Lower lobe of right lung (tissue), 2 donors: ENCODE measurements at regions not wholly inside any gene's neighbourhood (a gene's known extent, or its start where the extent isn't known, plus 50 kb on each side); places are given as distances from the start of the nearest gene placed in this dataset.

Source experiments
- ATAC-seq, 2 donors: fragments of 200-7000 bp; cut with Tn5 transposase; one replicate each; pipeline ENCODE4 v1.9.1; 2020 to 2022; ENCODE audit warnings: mild to moderate bottlenecking in 2 of 2, moderate library complexity in 2 of 2
- DNase-seq: peaks from one replicate; pipeline ENCODE4 v3.0.0-alpha.2; 2020
- H3K27ac ChIP-seq: fragments of 200-600 bp; one replicate; pipeline ENCODE4 v1.8.0; 2022
- H3K27me3 ChIP-seq: fragments of 200-600 bp; one replicate; pipeline ENCODE4 v1.8.0; 2022; ENCODE audit warnings: low read depth
- H3K36me3 ChIP-seq: fragments of 200-600 bp; one replicate; pipeline ENCODE4 v1.8.0; 2022; ENCODE audit warnings: mild to moderate bottlenecking
- H3K4me1 ChIP-seq: fragments of 200-600 bp; one replicate; pipeline ENCODE4 v1.8.0; 2022
- H3K4me3 ChIP-seq: fragments of 200-600 bp; one replicate; pipeline ENCODE4 v1.8.0; 2022; ENCODE audit warnings: mild to moderate bottlenecking
- H3K9me3 ChIP-seq: fragments of 200-600 bp; one replicate; pipeline ENCODE4 v1.8.0; 2022
- intact Hi-C: fragments of 100-400 bp; cut with DNase I; formaldehyde crosslinking; loops from one replicate; pipeline ENCODE4 v1.11.0; 2022
- TF ChIP-seq, protein P1 (sequence below): fragments of 200-600 bp; IDR thresholded peaks from one replicate; pipeline ENCODE4 v1.8.0; 2022; ENCODE audit warnings: antibody characterized with exemption, mild to moderate bottlenecking
- donor health status: DM: no; HTN: yes; CAD: no; lungs with severe emphysema.

DNA sequence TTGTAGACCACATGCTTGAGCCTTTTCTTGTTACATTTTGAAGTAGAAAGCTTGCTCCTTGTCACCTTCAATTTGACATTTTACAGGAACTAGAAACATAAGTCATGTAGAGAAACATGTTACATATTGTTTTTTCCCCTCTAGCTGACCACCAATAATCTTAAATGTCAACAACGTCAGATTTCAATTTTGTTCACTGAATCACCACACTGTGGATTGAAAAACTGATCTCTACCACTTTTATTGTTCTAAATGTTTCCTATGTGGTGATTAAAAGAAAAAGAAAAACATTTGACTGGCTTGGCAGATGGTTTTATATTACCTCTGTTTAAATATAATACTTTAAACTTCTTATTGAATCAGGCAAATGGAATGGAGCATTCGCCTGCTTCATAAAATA, 87.7 kb downstream of the DSEL start:
- Histone ChIP-seq H3K9me3 (no peaks in the 10 kb centered on the region), H3K27me3 (no peaks in the 10 kb centered on the region), H3K27ac (no peak overlapping the region), H3K4me3 (no peak overlapping the region), H3K36me3 (no peaks in the 10 kb centered on the region), H3K4me1 (no peaks in the 10 kb centered on the region)
- DNase-seq (no peak), ATAC-seq (no peak)
- intact Hi-C loops, result no loop called here
- TF ChIP-seq, protein P1, sequence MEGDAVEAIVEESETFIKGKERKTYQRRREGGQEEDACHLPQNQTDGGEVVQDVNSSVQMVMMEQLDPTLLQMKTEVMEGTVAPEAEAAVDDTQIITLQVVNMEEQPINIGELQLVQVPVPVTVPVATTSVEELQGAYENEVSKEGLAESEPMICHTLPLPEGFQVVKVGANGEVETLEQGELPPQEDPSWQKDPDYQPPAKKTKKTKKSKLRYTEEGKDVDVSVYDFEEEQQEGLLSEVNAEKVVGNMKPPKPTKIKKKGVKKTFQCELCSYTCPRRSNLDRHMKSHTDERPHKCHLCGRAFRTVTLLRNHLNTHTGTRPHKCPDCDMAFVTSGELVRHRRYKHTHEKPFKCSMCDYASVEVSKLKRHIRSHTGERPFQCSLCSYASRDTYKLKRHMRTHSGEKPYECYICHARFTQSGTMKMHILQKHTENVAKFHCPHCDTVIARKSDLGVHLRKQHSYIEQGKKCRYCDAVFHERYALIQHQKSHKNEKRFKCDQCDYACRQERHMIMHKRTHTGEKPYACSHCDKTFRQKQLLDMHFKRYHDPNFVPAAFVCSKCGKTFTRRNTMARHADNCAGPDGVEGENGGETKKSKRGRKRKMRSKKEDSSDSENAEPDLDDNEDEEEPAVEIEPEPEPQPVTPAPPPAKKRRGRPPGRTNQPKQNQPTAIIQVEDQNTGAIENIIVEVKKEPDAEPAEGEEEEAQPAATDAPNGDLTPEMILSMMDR, result no peak

DNA sequence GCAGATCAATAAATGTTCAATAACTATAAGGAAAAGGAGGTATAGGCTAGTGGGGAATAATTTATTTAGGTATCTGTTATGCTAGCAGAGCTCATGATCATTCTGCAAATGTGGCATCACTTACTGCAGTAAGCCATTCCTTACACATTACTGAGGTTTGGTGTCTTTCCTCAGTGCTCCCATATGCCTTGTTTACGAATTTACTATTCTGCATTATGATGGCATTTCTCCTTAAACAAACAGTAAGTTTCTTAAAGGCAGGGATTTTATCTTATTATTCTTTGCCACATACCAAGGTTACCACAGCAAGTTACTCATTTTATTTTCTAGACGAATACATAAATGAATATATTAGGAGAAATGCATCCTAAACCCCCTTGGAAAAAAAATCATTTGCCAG, 88.4 kb downstream of the DSEL start:
- DNase-seq (no peak), ATAC-seq (no peak)
- no peaks in the 10 kb centered on the region for H3K9me3 ChIP-seq
- H3K4me3 ChIP-seq, result no peak overlapping the region
- H3K27ac ChIP-seq, result no peak overlapping the region
- TF ChIP-seq, protein P1, result no peak
- no peaks in the 10 kb centered on the region for H3K36me3 ChIP-seq
- no peaks in the 10 kb centered on the region for H3K27me3 ChIP-seq
- intact Hi-C loops, result no loop called here
- no peaks in the 10 kb centered on the region for H3K4me1 ChIP-seq

DNA sequence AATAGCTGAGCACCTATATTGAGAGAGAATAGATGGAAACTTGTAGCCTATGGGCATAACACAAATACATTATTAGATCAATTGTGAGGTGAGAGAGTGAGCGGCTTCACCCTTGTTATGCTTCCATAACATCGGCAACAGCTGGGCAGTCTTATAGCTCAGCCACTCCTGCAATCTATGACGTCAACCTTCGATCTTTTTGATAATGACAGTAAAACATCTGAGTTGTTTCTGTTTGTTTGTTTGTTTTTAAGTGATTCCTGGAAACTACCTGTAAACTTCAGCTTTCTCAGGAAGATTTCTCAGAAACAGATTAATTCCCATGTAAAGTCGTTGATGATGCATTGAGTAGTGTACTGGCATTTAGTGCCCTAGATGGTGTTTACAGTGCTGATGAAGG, 90.0 kb downstream of the DSEL start:
- Histone ChIP-seq H3K4me1 (no peaks in the 10 kb centered on the region), H3K4me3 (no peak overlapping the region), H3K36me3 (no peaks in the 10 kb centered on the region), H3K27me3 (no peaks in the 10 kb centered on the region), H3K9me3 (no peaks in the 10 kb centered on the region), H3K27ac (no peak overlapping the region)
- intact Hi-C loops, result no loop called here
- TF ChIP-seq, protein P1, result no peak
- no peak for ATAC-seq
- no peak for DNase-seq

DNA sequence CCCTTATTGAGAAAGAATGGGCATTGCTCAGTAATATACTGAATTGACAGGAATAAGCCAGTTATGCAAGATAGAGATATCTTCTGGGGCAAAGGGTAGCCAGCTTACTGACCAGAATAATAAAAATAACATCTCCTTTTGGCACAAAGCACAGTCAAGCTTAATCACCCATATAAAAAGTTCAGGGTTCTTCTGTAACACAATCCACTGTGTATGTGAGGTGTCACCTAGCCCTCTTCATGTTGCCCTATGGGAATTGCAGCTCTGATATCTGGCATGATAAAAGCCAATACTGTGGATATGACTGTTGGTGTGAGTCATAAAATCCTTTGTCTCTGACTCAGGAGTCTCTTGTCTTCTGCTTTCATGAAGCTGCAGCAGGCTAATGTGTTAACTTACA, 90.8 kb downstream of the DSEL start:
- TF ChIP-seq, protein P1, result no peak
- H3K4me1 ChIP-seq, result no peaks in the 10 kb centered on the region
- no peaks in the 10 kb centered on the region for H3K9me3 ChIP-seq
- no peak for DNase-seq
- no peak overlapping the region for H3K4me3 ChIP-seq
- no peak for ATAC-seq
- H3K27me3 ChIP-seq, result no peaks in the 10 kb centered on the region
- intact Hi-C loops, result no loop called here
- no peak overlapping the region for H3K27ac ChIP-seq
- no peaks in the 10 kb centered on the region for H3K36me3 ChIP-seq

DNA sequence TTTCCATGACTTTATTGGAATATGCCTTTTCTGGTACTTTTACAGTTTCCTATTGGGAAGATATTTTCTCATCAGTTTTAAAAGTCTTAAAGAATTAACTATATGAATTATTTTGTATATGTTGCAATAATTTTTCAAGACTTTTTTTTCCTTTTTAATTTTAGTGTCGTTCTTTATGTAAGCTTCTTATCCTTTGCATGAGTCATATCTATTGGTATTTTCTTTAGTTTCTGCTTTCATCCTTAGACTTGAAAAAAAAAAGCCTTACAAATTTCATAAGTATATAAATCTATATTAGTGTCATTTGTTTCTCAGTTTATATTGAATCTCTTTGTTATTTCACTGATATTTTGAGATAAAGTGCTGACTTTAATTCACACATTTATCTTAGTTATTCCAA, 94.9 kb downstream of the DSEL start:
- Histone ChIP-seq H3K27ac (no peak overlapping the region), H3K36me3 (no peaks in the 10 kb centered on the region), H3K9me3 (no peaks in the 10 kb centered on the region), H3K27me3 (no peaks in the 10 kb centered on the region), H3K4me1 (no peaks in the 10 kb centered on the region), H3K4me3 (no peak overlapping the region)
- intact Hi-C loops, result no loop called here
- ATAC-seq (no peak), DNase-seq (no peak)
- TF ChIP-seq, protein P1, result no peak
